Breast epithelium (tissue), 4 donors: ENCODE measurements at regions not wholly inside any gene's neighbourhood (a gene's known extent, or its start where the extent isn't known, plus 50 kb on each side); places are given as distances from the start of the nearest gene placed in this dataset.

Experiments
- DNase-seq, 2 donors: peaks; one replicate each; pipeline ENCODE4 v3.0.0-alpha.2; 2019; ENCODE audit warnings: low spot score in 2 of 2
- H3K27ac ChIP-seq, 2 donors: fragments of 200-600 bp; sonication (generic) in 1 of 2; one replicate each; pipeline ENCODE4 v1.5.1; 2016 to 2019; ENCODE audit warnings: mild to moderate bottlenecking in 1 of 2
- H3K27me3 ChIP-seq, 2 donors: fragments of 200-600 bp; sonication (generic) in 1 of 2; one replicate each; pipeline versions ENCODE4 v1.5.1 to v1.6.0; 2017 to 2019; ENCODE audit warnings: control low read depth in 1 of 2, mild to moderate bottlenecking in 1 of 2
- H3K36me3 ChIP-seq: fragments of 200-600 bp; one replicate; pipeline ENCODE4 v1.5.1; 2019
- H3K4me1 ChIP-seq, 2 donors: fragments of 200-600 bp; sonication (generic); one replicate each; pipeline ENCODE4 v1.5.1; 2016 to 2019; ENCODE audit warnings: control low read depth in 1 of 2
- H3K4me3 ChIP-seq, 3 donors: fragments of 200-600 bp; sonication (generic); 1 replicate in 2 of 3; 2 replicates in 1 of 3; pipeline ENCODE4 v1.5.1; 2016 to 2019; ENCODE audit warnings: mild to moderate bottlenecking in 3 of 3, moderate library complexity in 2 of 3
- H3K9me3 ChIP-seq, 2 donors: fragments of 200-600 bp; sonication (generic) in 1 of 2; one replicate each; pipeline ENCODE4 v1.5.1; 2016 to 2019; ENCODE audit warnings: control low read depth in 1 of 2
- CTCF ChIP-seq, 3 donors: fragments of 450-650 bp; IDR thresholded peaks; one replicate each; pipeline ENCODE4 v1.5.1; 2016 to 2017; ENCODE audit warnings: antibody characterized with exemption in 3 of 3, mild to moderate bottlenecking in 3 of 3, moderate library complexity in 3 of 3
- POLR2A ChIP-seq: fragments of 450-650 bp; IDR thresholded peaks from one replicate; pipeline ENCODE4 v1.6.1; 2016; ENCODE audit warnings: antibody characterized with exemption, mild to moderate bottlenecking, moderate library complexity
- POLR2AphosphoS5 ChIP-seq, 3 donors: sonication (generic); formaldehyde crosslinking; IDR thresholded peaks; one replicate each; pipeline ENCODE4 v1.6.1; 2017; ENCODE audit warnings: antibody characterized with exemption in 3 of 3
- intact Hi-C: fragments of 100-400 bp; cut with DNase I; formaldehyde crosslinking; loops from one replicate; pipeline ENCODE4 v1.15.1; 2023; ENCODE audit warnings: low total_unique reads

DNA sequence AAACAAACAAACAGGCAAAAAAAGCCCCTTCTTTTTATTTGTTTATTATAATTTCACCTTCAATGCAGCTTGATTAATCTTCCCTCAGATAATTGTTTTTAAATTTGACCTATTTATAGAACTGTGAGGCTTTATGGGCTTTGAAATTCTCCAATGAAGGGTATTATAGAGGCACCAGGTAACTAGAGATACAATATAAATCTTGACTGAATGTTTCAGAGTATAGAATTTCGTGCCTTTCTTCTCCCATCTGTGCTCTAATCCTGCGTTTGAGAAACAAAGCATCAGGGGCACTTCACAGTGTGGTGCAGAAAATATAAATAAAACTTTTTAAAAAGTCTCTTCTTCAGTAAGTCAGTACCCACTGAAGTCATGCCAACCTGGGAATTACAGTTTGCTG is 120.9 kb downstream of the ANKRD50 start:
- Histone ChIP-seq H3K36me3 (no peaks in the 10 kb centered on the region), H3K4me1 (no peaks in the 10 kb centered on the region), H3K4me3 (no peak overlapping the region), H3K27ac (no peak overlapping the region), H3K9me3 (no peaks in the 10 kb centered on the region), H3K27me3 (no peaks in the 10 kb centered on the region)
- no peak for TF ChIP-seq POLR2AphosphoS5 (IDR thresholded peaks at IDR 0.05)
- no peak for TF ChIP-seq POLR2A
- no peak for TF ChIP-seq CTCF (IDR thresholded peaks at IDR 0.05)
- intact Hi-C loops = no loop called here
- DNase-seq = no peak

GRCh38 chr4:124593494-124593893 is 119.0 kb downstream of the ANKRD50 start:
- Histone ChIP-seq H3K27ac (no peak overlapping the region), H3K27me3 (no peaks in the 10 kb centered on the region), H3K9me3 (no peaks in the 10 kb centered on the region), H3K4me3 (no peak overlapping the region), H3K36me3 (no peaks in the 10 kb centered on the region), H3K4me1 (no peaks in the 10 kb centered on the region)
- TF ChIP-seq POLR2AphosphoS5 (IDR thresholded peaks at IDR 0.05) = no peak
- no peak for TF ChIP-seq POLR2A
- no peak for TF ChIP-seq CTCF (IDR thresholded peaks at IDR 0.05)
- DNase-seq = no peak
- intact Hi-C loops = no loop called here

- H3K27me3 ChIP-seq = no peaks in the 10 kb centered on the region
- H3K27ac ChIP-seq = no peak overlapping the region
- TF ChIP-seq POLR2A (no peak), CTCF (IDR thresholded peaks at IDR 0.05) (no peak), POLR2AphosphoS5 (IDR thresholded peaks at IDR 0.05) (no peak)
- intact Hi-C loops = no loop called here
- no peaks in the 10 kb centered on the region for H3K4me1 ChIP-seq
- H3K9me3 ChIP-seq = no peaks in the 10 kb centered on the region
- no peaks in the 10 kb centered on the region for H3K36me3 ChIP-seq
- no peak overlapping the region for H3K4me3 ChIP-seq
- DNase-seq = no peak
Observed at GRCh38 chr4:124594945-124595344, 117.6 kb downstream of the ANKRD50 start.

- TF ChIP-seq POLR2A (no peak), CTCF (IDR thresholded peaks at IDR 0.05) (no peak)
- intact Hi-C loops = no loop called here
- Histone ChIP-seq H3K36me3 (no peaks in the 10 kb centered on the region), H3K9me3 (no peaks in the 10 kb centered on the region), H3K4me1 (no peaks in the 10 kb centered on the region), H3K4me3 (no peak overlapping the region), H3K27ac (no peak overlapping the region), H3K27me3 (no peaks in the 10 kb centered on the region)
- DNase-seq = no peak
Observed at GRCh38 chr4:124596816-124597215, 115.7 kb downstream of the ANKRD50 start.

DNA sequence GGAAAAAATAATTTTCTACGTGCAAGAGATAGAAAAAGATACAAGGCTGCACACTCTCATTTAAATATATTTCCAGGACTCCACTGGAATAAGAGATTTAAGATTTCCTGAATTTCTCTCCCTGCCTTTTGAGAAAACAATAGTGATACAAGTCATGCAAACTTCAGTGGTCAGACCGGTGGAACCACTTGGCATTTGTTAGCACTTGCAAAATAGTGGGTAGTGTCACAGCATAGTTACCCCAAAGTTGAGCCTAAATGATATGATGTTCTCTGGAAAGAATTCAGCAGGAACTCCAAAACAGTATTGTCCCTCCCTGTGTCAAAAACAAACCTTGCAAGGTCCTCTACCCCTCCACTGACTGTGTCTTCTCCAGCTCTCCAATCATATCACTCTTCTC is 102.3 kb downstream of the ANKRD50 start:
- Histone ChIP-seq H3K9me3 (no peaks in the 10 kb centered on the region), H3K27me3 (no peaks in the 10 kb centered on the region), H3K4me1 (no peaks in the 10 kb centered on the region), H3K36me3 (no peaks in the 10 kb centered on the region), H3K4me3 (no peak overlapping the region), H3K27ac (no peak overlapping the region)
- intact Hi-C loops = no loop called here
- TF ChIP-seq CTCF (IDR thresholded peaks at IDR 0.05) (no peak), POLR2AphosphoS5 (IDR thresholded peaks at IDR 0.05) (no peak), POLR2A (no peak)
- DNase-seq = no peak
